ENCODE measurements at regions not wholly inside any gene's neighbourhood (a gene's known extent, or its start where the extent isn't known, plus 50 kb on each side); places are given as distances from the start of the nearest gene placed in this dataset.

- Mint-ChIP-seq H3K4me1 (peaks cover 0 to 3% (median 1%) of the 10 kb centered on the region in 4 donors), H3K9me3 (no peaks in the 10 kb centered on the region), H3K27me3 (peaks cover 0 to 4% (median 0%) of the 10 kb centered on the region in 5 donors), H3K36me3 (no peaks in the 10 kb centered on the region), H3K4me3 (no peak overlapping the region), H3K27ac (no peak overlapping the region)
- POLR2A ChIA-PET, result interaction anchor here (1.5 kb wide), 1 partner anchor 12 kb away, joined by 4 read pairs; no protein-coding TSS in a partner anchor
- ATAC-seq (no peak), DNase-seq (no peak)
Measured at GRCh38 chr6:14681699-14682487, 564.0 kb upstream of the JARID2 start.

GRCh38 chr6:14682812-14683211, 563.1 kb upstream of the JARID2 start:
- no peak for ATAC-seq
- no peaks in the 10 kb centered on the region for H3K9me3 Mint-ChIP-seq
- H3K4me3 Mint-ChIP-seq, result no peak overlapping the region
- no peaks in the 10 kb centered on the region for H3K36me3 Mint-ChIP-seq
- H3K27me3 Mint-ChIP-seq, result peaks cover 0 to 4% (median 0%) of the 10 kb centered on the region in 5 donors
- H3K4me1 Mint-ChIP-seq, result peaks cover 0 to 3% (median 0%) of the 10 kb centered on the region in 4 donors
- H3K27ac Mint-ChIP-seq, result no peak overlapping the region
- POLR2A ChIA-PET, result interaction anchor here (0.6 kb wide), 1 partner anchor 787 kb away, joined by 4 read pairs; no protein-coding TSS in a partner anchor
- no peak for DNase-seq

DNA sequence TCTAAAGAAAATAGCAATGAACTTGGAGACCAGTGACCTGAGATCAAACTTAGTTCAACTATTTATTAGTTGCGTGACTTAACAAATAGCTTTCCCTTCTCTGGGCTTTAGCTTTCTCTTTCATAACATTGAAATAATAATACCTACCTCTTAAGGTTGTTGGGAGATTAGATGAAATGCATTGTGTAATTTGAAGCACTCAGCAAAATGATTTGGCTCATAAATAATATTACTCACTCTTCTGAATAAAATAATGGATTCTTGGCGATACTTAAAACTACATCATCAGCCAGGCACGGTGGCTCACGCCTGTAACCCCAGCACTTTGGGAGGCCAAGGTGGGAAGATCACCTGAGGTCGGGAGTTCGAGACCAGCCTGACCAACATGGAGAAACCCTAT, 556.2 kb upstream of the JARID2 start:
- H3K4me3 Mint-ChIP-seq, result no peak overlapping the region
- H3K4me1 Mint-ChIP-seq, result no peaks in the 10 kb centered on the region
- H3K36me3 Mint-ChIP-seq, result no peaks in the 10 kb centered on the region
- POLR2A ChIA-PET, result no interaction called here
- no peaks in the 10 kb centered on the region for H3K27me3 Mint-ChIP-seq
- H3K27ac Mint-ChIP-seq, result no peak overlapping the region
- no peak for ATAC-seq
- H3K9me3 Mint-ChIP-seq, result no peaks in the 10 kb centered on the region
- DNase-seq, result no peak

- Mint-ChIP-seq H3K4me3 (no peak overlapping the region), H3K4me1 (no peaks in the 10 kb centered on the region), H3K27me3 (peaks cover 0 to 2% (median 0%) of the 10 kb centered on the region in 5 donors), H3K36me3 (no peaks in the 10 kb centered on the region), H3K9me3 (no peaks in the 10 kb centered on the region), H3K27ac (no peak overlapping the region)
- no peak for DNase-seq
- ATAC-seq, result no peak
- POLR2A ChIA-PET, result no interaction called here
Measured at GRCh38 chr6:14690120-14691056, 555.5 kb upstream of the JARID2 start.

DNA sequence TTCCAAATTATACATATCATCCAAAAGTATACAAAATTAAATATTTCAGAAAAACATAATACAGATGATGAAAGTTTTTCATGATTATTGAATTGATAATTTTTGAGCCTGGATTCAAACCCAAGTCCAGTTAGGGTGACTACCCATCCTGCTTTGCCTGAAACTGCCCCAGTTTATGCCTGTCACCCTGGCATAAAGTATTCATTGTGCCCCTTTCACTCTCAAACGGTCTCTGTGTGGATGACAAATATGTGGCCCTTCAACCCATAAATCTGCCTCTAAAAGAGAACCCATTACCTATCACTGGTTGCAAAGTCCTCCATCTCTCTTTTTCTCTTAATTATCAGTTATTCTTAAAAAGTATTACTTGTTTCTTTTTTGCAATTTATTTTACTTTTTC, 553.7 kb upstream of the JARID2 start:
- Mint-ChIP-seq H3K27me3 (peaks cover 0 to 4% (median 2%) of the 10 kb centered on the region in 5 donors), H3K4me1 (no peaks in the 10 kb centered on the region), H3K9me3 (no peaks in the 10 kb centered on the region), H3K27ac (no peak overlapping the region), H3K36me3 (no peaks in the 10 kb centered on the region), H3K4me3 (no peak overlapping the region)
- POLR2A ChIA-PET, result no interaction called here
- no peak for ATAC-seq
- DNase-seq, result no peak

- Mint-ChIP-seq H3K27me3 (peaks cover 0 to 4% (median 2%) of the 10 kb centered on the region in 5 donors), H3K4me1 (no peaks in the 10 kb centered on the region), H3K27ac (no peak overlapping the region), H3K4me3 (no peak overlapping the region), H3K9me3 (no peaks in the 10 kb centered on the region), H3K36me3 (no peaks in the 10 kb centered on the region)
- DNase-seq (no peak), ATAC-seq (no peak)
- POLR2A ChIA-PET, result interaction anchor here (0.6 to 1.6 kb wide), 2 partner anchors 12 to 212 kb away, joined by 3 to 4 read pairs; no protein-coding TSS in a partner anchor
Measured at GRCh38 chr6:14693301-14694192, 552.3 kb upstream of the JARID2 start.

DNA sequence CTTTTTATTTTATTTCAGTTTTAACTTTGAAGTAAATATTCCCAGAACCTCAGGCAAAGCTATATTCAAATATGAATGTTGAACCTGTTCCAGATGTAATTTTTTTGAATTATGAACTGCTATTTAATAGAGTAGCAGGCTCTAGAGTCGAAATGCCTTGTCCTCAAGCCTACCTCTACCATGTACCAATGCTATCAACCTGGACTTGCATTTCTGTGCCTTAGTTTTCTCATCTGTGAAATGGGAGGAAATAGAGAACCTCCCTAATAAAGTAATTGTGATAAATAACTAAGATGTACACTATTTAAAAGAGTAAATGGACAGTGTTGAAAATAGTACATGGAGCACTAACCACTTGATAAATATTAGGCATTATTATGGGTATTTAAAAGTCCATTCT, 551.6 kb upstream of the JARID2 start:
- H3K4me1 Mint-ChIP-seq, result no peaks in the 10 kb centered on the region
- H3K27me3 Mint-ChIP-seq, result peaks cover 0 to 4% (median 2%) of the 10 kb centered on the region in 5 donors
- DNase-seq (no peak), ATAC-seq (no peak)
- POLR2A ChIA-PET, result interaction anchor here (0.6 to 1.6 kb wide), 2 partner anchors 13 to 211 kb away, joined by 3 to 4 read pairs; no protein-coding TSS in a partner anchor
- H3K36me3 Mint-ChIP-seq, result no peaks in the 10 kb centered on the region
- no peak overlapping the region for H3K27ac Mint-ChIP-seq
- H3K4me3 Mint-ChIP-seq, result no peak overlapping the region
- H3K9me3 Mint-ChIP-seq, result no peaks in the 10 kb centered on the region

DNA sequence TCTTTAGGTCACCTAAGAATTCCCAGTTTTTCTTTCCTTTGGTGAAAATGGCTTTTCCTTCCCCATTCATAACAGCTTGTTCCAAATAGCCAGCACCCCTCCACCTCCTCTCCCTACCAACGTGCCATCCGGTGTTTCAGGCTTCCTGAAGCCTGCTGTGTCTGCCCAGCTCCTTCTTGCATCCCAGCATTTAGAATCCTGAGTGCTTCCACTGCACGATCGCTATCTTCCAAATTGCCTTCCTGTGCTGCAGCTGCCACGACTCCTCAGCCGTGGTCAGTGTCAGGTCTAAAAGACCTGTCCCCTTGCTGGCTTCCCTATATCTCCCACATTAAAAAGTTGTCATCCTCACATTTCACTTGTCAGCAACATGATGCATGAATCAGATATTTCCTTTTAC, 550.3 kb upstream of the JARID2 start:
- DNase-seq (no peak), ATAC-seq (no peak)
- POLR2A ChIA-PET, result no interaction called here
- no peaks in the 10 kb centered on the region for H3K4me1 Mint-ChIP-seq
- H3K27ac Mint-ChIP-seq, result peak overlapping the region in 1 of 10 donors; percentile 39
- no peaks in the 10 kb centered on the region for H3K36me3 Mint-ChIP-seq
- no peak overlapping the region for H3K4me3 Mint-ChIP-seq
- peaks cover 0 to 4% (median 2%) of the 10 kb centered on the region in 5 donors for H3K27me3 Mint-ChIP-seq
- peaks cover 0 to 3% (median 0%) of the 10 kb centered on the region in 9 donors for H3K9me3 Mint-ChIP-seq

DNA sequence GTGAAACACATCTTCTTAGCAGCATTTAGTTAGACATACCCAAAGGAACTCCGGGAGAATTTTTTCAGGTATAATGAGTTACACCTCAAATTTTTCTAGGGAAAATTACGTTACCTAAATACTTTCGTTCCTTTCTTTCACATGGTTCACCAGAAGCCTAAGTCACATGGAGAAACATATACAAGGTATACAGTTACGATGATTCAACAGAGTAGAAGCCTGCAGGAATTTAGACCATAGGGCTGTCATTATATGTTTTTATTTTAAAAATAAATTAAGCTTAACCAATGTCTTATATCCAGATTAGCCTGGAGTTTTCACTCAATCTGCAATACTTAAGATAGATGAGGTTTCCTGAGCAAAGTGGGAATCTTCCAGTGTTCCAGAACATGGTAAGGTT, 549.5 kb upstream of the JARID2 start:
- Mint-ChIP-seq H3K36me3 (no peaks in the 10 kb centered on the region), H3K27me3 (peaks cover 0 to 4% (median 2%) of the 10 kb centered on the region in 5 donors), H3K4me1 (no peaks in the 10 kb centered on the region), H3K27ac (no peak overlapping the region), H3K4me3 (no peak overlapping the region), H3K9me3 (peaks cover 0 to 3% (median 0%) of the 10 kb centered on the region in 9 donors)
- POLR2A ChIA-PET, result no interaction called here
- ATAC-seq (no peak), DNase-seq (no peak)

DNA sequence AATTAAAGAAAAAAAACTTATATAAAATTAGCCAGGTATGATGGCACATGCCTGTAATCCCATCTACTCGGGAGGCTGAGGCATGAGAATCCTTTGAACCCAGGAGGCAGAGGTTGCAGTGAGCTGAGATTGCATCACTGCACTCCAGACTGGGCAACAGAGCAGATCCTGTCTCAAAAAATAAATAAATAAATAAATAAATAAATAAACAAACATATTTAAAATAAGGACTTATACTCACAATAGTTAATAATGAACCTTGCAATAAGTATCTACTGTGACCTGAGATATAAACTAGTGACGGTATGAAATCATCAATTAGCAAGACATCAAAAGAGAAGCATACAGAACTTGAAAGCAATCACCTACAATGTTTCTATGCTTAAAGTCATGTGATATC, 548.4 kb upstream of the JARID2 start:
- no peaks in the 10 kb centered on the region for H3K4me1 Mint-ChIP-seq
- POLR2A ChIA-PET, result no interaction called here
- H3K27me3 Mint-ChIP-seq, result peaks cover 0 to 4% (median 2%) of the 10 kb centered on the region in 5 donors
- no peak overlapping the region for H3K4me3 Mint-ChIP-seq
- DNase-seq (no peak), ATAC-seq (no peak)
- no peaks in the 10 kb centered on the region for H3K36me3 Mint-ChIP-seq
- peaks cover 0 to 3% (median 0%) of the 10 kb centered on the region in 9 donors for H3K9me3 Mint-ChIP-seq
- H3K27ac Mint-ChIP-seq, result no peak overlapping the region

GRCh38 chr6:14699803-14700601, 545.9 kb upstream of the JARID2 start:
- no peaks in the 10 kb centered on the region for H3K4me1 Mint-ChIP-seq
- no peak for DNase-seq
- no peak for ATAC-seq
- no peak overlapping the region for H3K4me3 Mint-ChIP-seq
- H3K9me3 Mint-ChIP-seq, result peaks cover 0 to 3% (median 0%) of the 10 kb centered on the region in 9 donors
- H3K27me3 Mint-ChIP-seq, result peaks cover 0 to 4% (median 0%) of the 10 kb centered on the region in 5 donors
- H3K36me3 Mint-ChIP-seq, result no peaks in the 10 kb centered on the region
- POLR2A ChIA-PET, result no interaction called here
- peak overlapping the region in 1 of 10 donors; percentile 63 for H3K27ac Mint-ChIP-seq

Data from naive thymus-derived CD8-positive, alpha-beta T cell (primary cell).